ENCODE measurements at regions not wholly inside any gene's neighbourhood (a gene's known extent, or its start where the extent isn't known, plus 50 kb on each side); places are given as distances from the start of the nearest gene placed in this dataset.

DNA sequence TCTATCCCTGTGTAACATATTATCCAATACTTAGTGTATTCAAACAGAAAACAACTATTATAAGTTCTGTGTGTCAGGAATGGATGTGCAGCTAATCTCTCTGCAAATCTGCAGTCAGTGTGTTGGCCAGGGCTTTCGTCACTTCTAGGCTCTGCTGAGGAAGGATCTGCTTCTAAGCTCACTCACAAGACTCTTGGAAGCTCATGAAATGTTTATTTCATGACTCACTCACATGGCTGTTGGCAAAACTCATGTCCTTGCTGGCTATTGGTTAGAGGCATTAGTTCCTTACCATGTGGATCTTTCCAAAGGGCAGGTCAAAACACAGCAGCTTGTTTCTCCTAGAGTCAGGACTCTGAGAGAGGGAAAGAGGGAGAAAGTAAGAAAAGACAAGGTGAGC is 367.4 kb upstream of the SMARCA2 start:
- no peak overlapping the region for H3K4me3 ChIP-seq
- H3K9me3 ChIP-seq: no peaks in the 10 kb centered on the region
- H3K36me3 ChIP-seq: no peaks in the 10 kb centered on the region
- no peak for TF ChIP-seq EP300 (IDR thresholded peaks at IDR 0.05; ENCODE audit: low read depth)
- no peak for TF ChIP-seq POLR2A (IDR thresholded peaks at IDR 0.05)
- no peak for TF ChIP-seq POLR2AphosphoS5 (IDR thresholded peaks at IDR 0.05)
- TF ChIP-seq, protein P1, sequence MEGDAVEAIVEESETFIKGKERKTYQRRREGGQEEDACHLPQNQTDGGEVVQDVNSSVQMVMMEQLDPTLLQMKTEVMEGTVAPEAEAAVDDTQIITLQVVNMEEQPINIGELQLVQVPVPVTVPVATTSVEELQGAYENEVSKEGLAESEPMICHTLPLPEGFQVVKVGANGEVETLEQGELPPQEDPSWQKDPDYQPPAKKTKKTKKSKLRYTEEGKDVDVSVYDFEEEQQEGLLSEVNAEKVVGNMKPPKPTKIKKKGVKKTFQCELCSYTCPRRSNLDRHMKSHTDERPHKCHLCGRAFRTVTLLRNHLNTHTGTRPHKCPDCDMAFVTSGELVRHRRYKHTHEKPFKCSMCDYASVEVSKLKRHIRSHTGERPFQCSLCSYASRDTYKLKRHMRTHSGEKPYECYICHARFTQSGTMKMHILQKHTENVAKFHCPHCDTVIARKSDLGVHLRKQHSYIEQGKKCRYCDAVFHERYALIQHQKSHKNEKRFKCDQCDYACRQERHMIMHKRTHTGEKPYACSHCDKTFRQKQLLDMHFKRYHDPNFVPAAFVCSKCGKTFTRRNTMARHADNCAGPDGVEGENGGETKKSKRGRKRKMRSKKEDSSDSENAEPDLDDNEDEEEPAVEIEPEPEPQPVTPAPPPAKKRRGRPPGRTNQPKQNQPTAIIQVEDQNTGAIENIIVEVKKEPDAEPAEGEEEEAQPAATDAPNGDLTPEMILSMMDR (IDR thresholded peaks at IDR 0.05): no peak
- no peaks in the 10 kb centered on the region for H3K27me3 ChIP-seq
- intact Hi-C loops (cut with DNase I; ENCODE audit: low total_unique reads) (no loop called here), in situ Hi-C loops (cut with MboI; ENCODE audit: low pct_ligation_motif_present in 1 of 4, low pct_unique_long_range_greater_than_20kb in 1 of 4, low sequenced_read_pairs in 3 of 4) (no loop called here)
- H3K4me1 ChIP-seq: no peaks in the 10 kb centered on the region
- 50 to 75% methylated on average over 1 of the region's 1 CpG for WGBS, 2 donors (ENCODE audit: low coverage in 1 of 2)
- H3K27ac ChIP-seq: no peak overlapping the region
- DNase-seq: no peak

DNA sequence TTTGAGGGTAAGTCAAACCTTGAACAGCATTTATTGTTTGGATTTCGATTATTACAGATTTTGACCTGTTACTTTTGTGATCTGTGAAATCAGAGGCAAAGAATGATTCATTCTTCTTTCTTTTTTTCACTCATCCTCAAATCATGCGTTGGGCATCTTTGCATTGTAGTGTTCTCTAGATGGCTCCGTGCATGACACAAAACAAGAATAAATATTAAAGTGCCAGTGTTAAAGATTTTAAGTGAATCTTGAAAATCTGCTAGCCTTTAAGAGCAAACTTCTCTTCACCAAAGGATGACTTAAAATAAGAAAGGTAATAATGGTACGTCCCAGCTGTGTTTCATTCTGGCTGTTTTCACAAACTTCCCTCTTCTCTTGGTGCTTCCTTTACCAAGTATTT is 361.9 kb upstream of the SMARCA2 start:
- H3K4me3 ChIP-seq: no peak overlapping the region
- intact Hi-C loops (cut with DNase I; ENCODE audit: low total_unique reads): no loop called here
- H3K27me3 ChIP-seq: no peaks in the 10 kb centered on the region
- TF ChIP-seq, protein P1 (IDR thresholded peaks at IDR 0.05): no peak
- no peak for TF ChIP-seq EP300 (IDR thresholded peaks at IDR 0.05; ENCODE audit: low read depth)
- no peak for TF ChIP-seq POLR2AphosphoS5 (IDR thresholded peaks at IDR 0.05)
- no peak for TF ChIP-seq POLR2A (IDR thresholded peaks at IDR 0.05)
- no peaks in the 10 kb centered on the region for H3K9me3 ChIP-seq
- in situ Hi-C loops (cut with MboI; ENCODE audit: low pct_ligation_motif_present in 1 of 4, low pct_unique_long_range_greater_than_20kb in 1 of 4, low sequenced_read_pairs in 3 of 4): no loop called here
- no peaks in the 10 kb centered on the region for H3K4me1 ChIP-seq
- WGBS, 2 donors (ENCODE audit: low coverage in 1 of 2): 51 to 62% methylated on average over 4 of the region's 4 CpGs
- no peaks in the 10 kb centered on the region for H3K36me3 ChIP-seq
- no peak overlapping the region for H3K27ac ChIP-seq
- no peak for DNase-seq

DNA sequence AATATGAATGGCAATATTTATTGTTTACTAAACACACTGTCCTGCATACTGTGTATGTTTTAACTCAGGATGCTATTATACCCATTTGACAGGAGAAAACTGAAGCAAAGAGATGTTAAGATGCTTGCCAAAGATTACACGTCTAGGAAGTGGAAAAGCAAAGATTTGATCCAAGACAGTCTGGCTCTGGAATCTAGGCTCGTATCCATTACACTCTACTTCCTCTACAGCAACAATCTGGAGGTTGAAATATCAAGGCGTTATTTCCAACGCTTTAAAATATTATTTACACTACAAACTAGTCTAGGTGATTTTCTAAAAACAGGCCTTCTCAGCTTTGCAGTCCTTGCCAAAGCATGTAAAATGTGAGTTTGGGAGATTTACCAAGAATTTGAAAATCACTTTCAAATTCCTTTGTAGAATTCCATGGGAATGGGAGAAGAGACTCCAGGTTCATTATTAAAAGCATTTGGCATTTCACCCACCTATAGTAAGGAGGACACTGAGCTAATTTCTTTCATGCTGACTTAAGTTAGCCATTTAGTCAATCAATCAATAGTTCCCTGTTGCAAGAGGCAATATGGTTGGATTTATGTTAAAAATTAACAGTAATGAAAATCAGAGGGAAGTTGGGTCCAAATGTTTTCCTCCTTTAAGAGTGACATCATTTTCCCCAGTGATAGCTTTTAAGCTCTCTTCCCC is 356.3 kb upstream of the SMARCA2 start:
- Histone ChIP-seq H3K27me3 (no peaks in the 10 kb centered on the region), H3K36me3 (no peaks in the 10 kb centered on the region), H3K27ac (no peak overlapping the region), H3K4me3 (no peak overlapping the region), H3K4me1 (no peaks in the 10 kb centered on the region), H3K9me3 (no peaks in the 10 kb centered on the region)
- intact Hi-C loops (cut with DNase I; ENCODE audit: low total_unique reads): no loop called here
- no peak for DNase-seq
- TF ChIP-seq EP300 (IDR thresholded peaks at IDR 0.05; ENCODE audit: low read depth): no peak
- TF ChIP-seq, protein P1 (IDR thresholded peaks at IDR 0.05): no peak
- no peak for TF ChIP-seq POLR2AphosphoS5 (IDR thresholded peaks at IDR 0.05)
- TF ChIP-seq POLR2A (IDR thresholded peaks at IDR 0.05): no peak
- WGBS, 2 donors (ENCODE audit: low coverage in 1 of 2): 68 to 81% methylated on average over 4 of the region's 4 CpGs
- in situ Hi-C loops (cut with MboI; ENCODE audit: low pct_ligation_motif_present in 1 of 4, low pct_unique_long_range_greater_than_20kb in 1 of 4, low sequenced_read_pairs in 3 of 4): no loop called here

DNA sequence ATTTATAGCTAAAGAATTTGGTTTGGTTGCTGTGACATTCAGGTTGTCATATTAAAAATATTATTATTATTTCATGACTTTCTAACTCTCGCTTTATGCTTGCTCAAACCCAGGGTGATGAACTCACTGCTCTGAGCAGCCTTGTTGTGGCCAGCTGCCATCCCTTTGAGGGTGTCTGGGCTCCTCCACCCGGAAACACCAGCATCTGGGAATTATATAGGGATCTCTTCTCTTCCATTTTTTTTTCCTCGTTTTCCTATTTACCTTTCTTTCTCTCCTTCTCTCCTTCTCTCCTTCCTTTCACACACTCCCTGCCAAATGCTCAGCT is 355.8 kb upstream of the SMARCA2 start:
- no peak overlapping the region for H3K27ac ChIP-seq
- no peak for DNase-seq
- in situ Hi-C loops (cut with MboI; ENCODE audit: low pct_ligation_motif_present in 1 of 4, low pct_unique_long_range_greater_than_20kb in 1 of 4, low sequenced_read_pairs in 3 of 4) (no loop called here), intact Hi-C loops (cut with DNase I; ENCODE audit: low total_unique reads) (no loop called here)
- TF ChIP-seq, protein P1 (IDR thresholded peaks at IDR 0.05): no peak
- TF ChIP-seq POLR2A (IDR thresholded peaks at IDR 0.05) (no peak), POLR2AphosphoS5 (IDR thresholded peaks at IDR 0.05) (no peak), EP300 (IDR thresholded peaks at IDR 0.05; ENCODE audit: low read depth) (no peak)
- no peaks in the 10 kb centered on the region for H3K36me3 ChIP-seq
- H3K27me3 ChIP-seq: no peaks in the 10 kb centered on the region
- H3K4me3 ChIP-seq: no peak overlapping the region
- no peaks in the 10 kb centered on the region for H3K4me1 ChIP-seq
- no peaks in the 10 kb centered on the region for H3K9me3 ChIP-seq
- WGBS, 2 donors (ENCODE audit: low coverage in 1 of 2): 42 to 61% methylated on average over 2 to 3 of the region's 3 CpGs

All from transverse colon (tissue), 4 donors.